ENCODE measurements at regions not wholly inside any gene's neighbourhood (a gene's known extent, or its start where the extent isn't known, plus 50 kb on each side); places are given as distances from the start of the nearest gene placed in this dataset.
"Not testable (repeated sequence)": the region's sequence is repeated elsewhere in the genome, so short reads cannot be mapped to it uniquely, and the experiment has no call there.

GRCh38 chr15:26028086-26028740, 165.1 kb upstream of the ATP10A start:
- no peak for DNase-seq (ENCODE audit: low read depth in 2 of 2)

GRCh38 chr15:26026671-26027070, 163.5 kb upstream of the ATP10A start:
- DNase-seq (ENCODE audit: low read depth in 2 of 2) = not testable (repeated sequence)

- DNase-seq (ENCODE audit: low read depth in 2 of 2) = no peak
These were observed 161.1 kb upstream of the ATP10A start for GRCh38 chr15:26024241-26024640.

GRCh38 chr15:26023691-26024090, 160.6 kb upstream of the ATP10A start:
- no peak for DNase-seq (ENCODE audit: low read depth in 2 of 2)

GRCh38 chr15:26023231-26023630, 160.1 kb upstream of the ATP10A start:
- DNase-seq (ENCODE audit: low read depth in 2 of 2) = no peak

DNA sequence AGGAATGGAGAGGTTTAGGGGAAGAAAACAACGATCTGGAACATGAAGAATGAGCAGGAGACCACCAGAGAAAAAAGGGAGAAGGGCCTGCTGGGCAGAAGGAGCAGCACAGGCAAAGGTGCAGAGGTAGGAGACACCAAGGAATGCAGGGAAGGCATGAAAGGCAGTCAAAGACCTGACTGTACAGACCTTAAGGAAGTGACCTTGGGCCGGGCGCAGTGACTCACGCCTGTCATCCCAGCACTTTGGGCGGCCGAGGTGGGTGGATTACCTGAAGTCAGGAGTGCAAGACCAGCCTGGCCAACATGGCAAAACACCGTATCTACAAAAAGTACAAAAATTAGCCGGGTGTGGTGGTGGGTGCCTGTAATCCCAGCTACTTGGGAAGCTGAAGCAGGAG, 157.7 kb upstream of the ATP10A start:
- DNase-seq (ENCODE audit: low read depth in 2 of 2) = no peak

DNA sequence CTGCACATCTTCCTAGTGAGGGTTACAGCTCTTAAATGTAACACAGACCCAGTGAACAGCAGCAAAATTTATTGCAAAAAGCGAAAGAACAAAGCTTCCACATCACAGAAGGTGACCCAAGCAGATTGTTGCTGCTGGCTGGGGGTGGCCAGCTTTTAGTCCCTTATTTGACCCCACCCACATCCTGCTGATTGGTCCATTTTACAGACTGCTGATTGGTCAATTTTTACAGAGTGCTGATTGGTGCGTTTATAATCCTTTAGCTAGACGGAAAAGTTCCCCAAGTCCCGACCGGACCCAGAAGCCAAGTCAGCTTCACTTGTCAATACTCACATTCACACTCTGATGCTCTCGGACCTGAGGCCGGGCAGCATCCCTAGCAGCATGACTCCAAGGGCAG, 154.5 kb upstream of the ATP10A start:
- DNase-seq (ENCODE audit: low read depth in 2 of 2) = no peak

GRCh38 chr15:26015516-26016075, 152.5 kb upstream of the ATP10A start:
- no peak for DNase-seq (ENCODE audit: low read depth in 2 of 2)

- no peak for DNase-seq (ENCODE audit: low read depth in 2 of 2)
These were observed 150.9 kb upstream of the ATP10A start for GRCh38 chr15:26013981-26014380.

DNA sequence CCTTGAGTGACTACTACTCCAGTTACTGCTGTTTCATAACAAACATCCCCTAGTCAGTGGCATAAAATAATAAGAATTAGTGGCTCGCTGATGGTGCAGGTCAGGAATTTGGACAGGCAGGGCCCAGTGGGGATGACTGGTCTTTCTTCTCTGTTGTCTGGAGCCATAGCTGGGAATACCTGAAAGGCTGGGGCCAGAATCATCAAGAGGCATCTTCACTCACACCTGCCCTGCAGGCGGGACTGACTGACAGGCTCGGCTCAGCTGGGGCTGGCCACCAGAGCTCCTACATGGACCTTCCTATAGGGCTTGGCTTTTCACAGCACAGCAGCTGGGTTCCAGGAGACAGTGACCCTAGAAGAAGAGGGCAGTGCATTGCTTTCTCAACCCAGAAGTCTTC, 148.8 kb upstream of the ATP10A start:
- DNase-seq (ENCODE audit: low read depth in 2 of 2) = no peak

DNA sequence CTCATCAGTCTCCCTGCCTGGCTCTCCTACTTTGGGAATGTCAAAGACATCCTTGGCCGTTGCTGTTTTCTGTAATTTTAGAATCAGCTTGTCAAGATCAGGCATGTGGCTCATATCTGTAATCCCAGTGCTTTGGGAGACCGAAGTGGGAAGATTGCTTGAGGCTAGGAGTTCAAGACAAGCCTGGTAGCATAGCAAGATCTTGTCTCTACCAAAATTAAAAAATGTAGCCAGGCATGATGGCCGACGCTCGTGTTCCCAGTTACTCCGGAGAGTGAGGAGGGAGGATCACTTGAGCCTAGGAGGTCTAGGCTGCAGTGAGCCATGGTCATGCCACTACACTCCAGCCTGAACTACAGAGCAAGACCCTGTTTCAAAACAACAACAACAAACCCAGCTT, 144.0 kb upstream of the ATP10A start:
- no peak for DNase-seq (ENCODE audit: low read depth in 2 of 2)

GRCh38 chr15:26001201-26001600, 138.1 kb upstream of the ATP10A start:
- no peak for DNase-seq (ENCODE audit: low read depth in 2 of 2)

DNA sequence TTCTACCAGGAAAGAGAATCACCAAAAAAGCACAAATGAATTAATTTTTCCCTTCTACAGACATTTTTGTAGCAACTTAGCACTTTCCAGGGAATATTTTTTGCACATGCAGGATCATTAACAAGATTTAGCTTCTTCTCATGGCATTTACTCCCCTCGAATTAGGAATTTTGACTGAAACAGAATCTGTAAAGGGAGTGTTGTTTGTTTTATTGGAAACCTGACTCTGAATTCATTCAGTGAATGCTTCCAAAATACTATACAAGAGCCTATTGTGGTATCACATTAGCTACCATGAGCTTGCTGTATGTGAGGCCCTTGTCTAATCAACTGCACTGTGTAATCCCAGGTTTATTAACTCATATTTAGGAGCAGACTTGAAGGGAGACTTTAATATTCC, 130.4 kb upstream of the ATP10A start:
- DNase-seq (ENCODE audit: low read depth in 2 of 2) = no peak

DNA sequence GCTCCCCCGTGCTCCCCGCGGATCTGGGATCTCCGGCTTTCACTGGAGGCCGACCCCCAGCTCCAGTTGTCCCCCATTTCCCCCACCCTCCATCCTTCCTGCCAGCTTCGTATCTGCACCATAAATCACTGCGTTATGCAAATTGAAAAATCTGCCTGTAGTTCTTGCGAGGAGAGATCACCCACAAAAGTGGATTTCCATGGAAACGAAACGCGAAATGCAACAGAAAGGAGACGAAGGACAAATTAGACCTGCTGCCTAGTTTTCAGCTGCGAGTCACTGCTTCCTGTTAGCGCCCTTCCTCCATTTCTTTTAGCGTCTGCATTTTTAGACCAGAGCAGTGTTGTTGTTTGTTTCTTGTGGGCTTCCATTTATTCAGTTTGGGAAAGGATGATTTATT, 127.1 kb upstream of the ATP10A start:
- DNase-seq (ENCODE audit: low read depth in 2 of 2) = no peak

GRCh38 chr15:25989327-25989726, 126.2 kb upstream of the ATP10A start:
- no peak for DNase-seq (ENCODE audit: low read depth in 2 of 2)

- DNase-seq (ENCODE audit: low read depth in 2 of 2) = not testable (repeated sequence)
These were observed 125.6 kb upstream of the ATP10A start for GRCh38 chr15:25988716-25989115.

DNA sequence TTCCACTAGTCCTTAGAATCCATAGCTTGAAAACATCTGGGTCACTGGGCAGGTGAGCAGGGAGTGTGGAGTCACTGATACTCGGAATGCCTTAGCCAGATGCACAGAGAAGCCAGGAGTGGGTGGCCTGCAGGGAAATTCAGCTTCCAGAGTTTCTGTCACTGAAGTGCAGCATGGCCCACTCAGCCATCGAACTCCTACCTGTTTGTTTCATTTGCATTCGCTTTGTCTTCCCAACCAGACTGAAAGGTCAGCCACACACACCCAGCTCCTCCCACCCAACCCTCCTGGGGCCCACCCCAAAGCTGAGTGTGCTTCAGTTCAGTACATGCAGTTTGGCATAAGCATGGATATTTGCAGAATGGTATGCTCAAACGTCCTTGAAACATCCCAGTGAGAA, 124.5 kb upstream of the ATP10A start:
- no peak for DNase-seq (ENCODE audit: low read depth in 2 of 2)

GRCh38 chr15:25985165-25985564, 122.0 kb upstream of the ATP10A start:
- no peak for DNase-seq (ENCODE audit: low read depth in 2 of 2)

- no peak for DNase-seq (ENCODE audit: low read depth in 2 of 2)
These were observed 119.6 kb upstream of the ATP10A start for GRCh38 chr15:25982736-25983135.

GRCh38 chr15:25981114-25981513, 118.0 kb upstream of the ATP10A start:
- DNase-seq (ENCODE audit: low read depth in 2 of 2) = no peak

GRCh38 chr15:25972141-25972675, 109.1 kb upstream of the ATP10A start:
- DNase-seq (ENCODE audit: low read depth in 2 of 2) = no peak

DNA sequence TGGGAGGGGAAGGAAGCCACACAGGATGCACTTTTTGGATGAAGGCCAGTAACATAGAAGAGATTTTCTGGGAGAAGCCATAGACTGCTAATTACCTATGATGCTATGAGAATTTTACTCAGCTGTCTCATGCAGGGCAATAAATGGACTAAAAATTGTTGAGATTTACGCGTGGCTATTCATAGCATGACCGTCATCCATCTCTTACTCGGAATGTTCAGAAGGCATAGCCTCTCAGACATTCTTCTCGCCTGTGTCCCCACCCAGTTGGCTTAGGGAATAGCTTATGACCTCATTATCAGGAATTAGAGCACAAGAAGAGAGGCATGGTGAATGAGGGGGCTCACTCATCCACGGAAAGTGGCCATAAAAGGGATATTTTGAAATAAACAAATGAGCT, 107.9 kb upstream of the ATP10A start:
- no peak for DNase-seq (ENCODE audit: low read depth in 2 of 2)

DNA sequence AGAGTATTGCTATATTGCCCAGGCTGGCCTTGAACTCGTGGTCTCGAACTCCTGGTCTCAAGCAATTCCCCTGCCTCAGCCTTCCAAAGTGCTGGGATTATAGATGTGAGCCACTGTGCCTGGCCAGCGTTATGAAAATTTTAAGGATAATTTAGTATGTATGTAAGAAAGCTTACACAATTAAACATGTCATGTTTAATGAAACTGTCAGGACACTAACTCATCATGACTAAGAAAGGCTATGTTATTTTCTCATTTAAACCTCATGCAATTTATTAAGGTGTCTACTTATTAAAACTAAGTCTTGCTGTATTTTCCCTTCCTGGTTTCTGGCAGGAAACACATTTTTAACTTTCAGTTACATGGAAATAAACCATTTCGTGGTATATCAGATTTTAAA, 106.8 kb upstream of the ATP10A start:
- DNase-seq (ENCODE audit: low read depth in 2 of 2) = no peak

DNA sequence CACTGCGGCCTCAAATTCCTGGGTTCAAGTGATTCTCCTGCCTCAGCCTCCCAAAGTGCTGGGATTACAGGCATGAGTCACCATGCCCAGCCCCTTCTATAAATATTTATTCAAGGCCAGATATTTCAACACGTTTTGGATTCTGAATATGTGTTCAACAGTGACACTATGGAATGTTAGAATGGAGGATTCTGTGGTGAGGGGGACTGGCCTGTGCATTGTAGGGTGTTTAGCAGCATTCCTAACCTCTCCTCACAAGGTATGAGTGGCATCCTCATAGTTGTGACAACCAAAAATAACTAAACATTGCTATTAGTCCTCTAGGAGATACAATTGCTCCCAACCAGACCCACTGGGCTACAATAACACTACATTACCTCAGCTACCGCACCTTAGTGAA, 104.0 kb upstream of the ATP10A start:
- no peak for DNase-seq (ENCODE audit: low read depth in 2 of 2)

All from stimulated activated CD8-positive, alpha-beta memory T cell treated with anti-CD3 and anti-CD28 coated beads, Interleukin-15, amount 100 ng/mL, for 4 hours (primary cell).